DOHH2 (cell line): ENCODE measurements at regions not wholly inside any gene's neighbourhood (a gene's known extent, or its start where the extent isn't known, plus 50 kb on each side); places are given as distances from the start of the nearest gene placed in this dataset.

Source experiments
- H3F3A ChIP-seq: fragments of 200-600 bp; sonication (generic), shearing (Covaris generic); 2 replicates; pipeline ENCODE4 v1.6.0; 2016; ENCODE audit warnings: antibody characterized with exemption, mild to moderate bottlenecking; ENCODE audit not compliant: control insufficient read depth, insufficient read depth
- H3K27ac ChIP-seq: fragments of 200-600 bp; sonication (generic); 2 replicates; pipeline ENCODE4 v1.5.1; 2014; ENCODE audit warnings: low read depth, mild to moderate bottlenecking, low read length, moderate library complexity
- H3K27me3 ChIP-seq: fragments of 200-600 bp; sonication (generic); 2 replicates; pipeline ENCODE4 v1.6.1; 2014; ENCODE audit warnings: mild to moderate bottlenecking, low read length, mixed read lengths; ENCODE audit not compliant: control insufficient read depth
- H3K36me3 ChIP-seq: fragments of 200-600 bp; sonication (generic); 2 replicates; pipeline ENCODE4 v1.6.1; 2014; ENCODE audit warnings: mild to moderate bottlenecking, low read length, moderate library complexity, mixed read lengths; ENCODE audit not compliant: control insufficient read depth
- H3K4me1 ChIP-seq: fragments of 200-600 bp; sonication (generic); 2 replicates; pipeline ENCODE4 v1.6.1; 2014; ENCODE audit warnings: mild to moderate bottlenecking, low read length, mixed read lengths; ENCODE audit not compliant: control insufficient read depth
- H3K4me2 ChIP-seq: fragments of 200-600 bp; sonication (generic); 2 replicates; pipeline ENCODE4 v1.6.0; 2014; ENCODE audit warnings: mild to moderate bottlenecking, low read length, moderate library complexity
- H3K4me3 ChIP-seq: fragments of 200-600 bp; sonication (generic); 2 replicates; pipeline ENCODE4 v1.5.1; 2014; ENCODE audit warnings: mild to moderate bottlenecking, low read length, mixed read lengths
- H3K79me2 ChIP-seq: fragments of 200-600 bp; sonication (generic); 2 replicates; pipeline ENCODE4 v1.6.1; 2014; ENCODE audit warnings: mild to moderate bottlenecking, low read length, mixed read lengths; ENCODE audit not compliant: control insufficient read depth
- H3K9me2 ChIP-seq: fragments of 200-600 bp; sonication (generic); replicated peaks from 2 replicates; pipeline ENCODE4 v1.6.1; 2014; ENCODE audit warnings: mild to moderate bottlenecking, low read length, mixed read lengths; ENCODE audit not compliant: control insufficient read depth
- H3K9me3 ChIP-seq: fragments of 200-600 bp; sonication (generic); 2 replicates; pipeline ENCODE4 v1.6.1; 2014; ENCODE audit warnings: antibody characterized with exemption, low read length, mixed read lengths; ENCODE audit not compliant: control insufficient read depth, insufficient read depth
- H4K20me1 ChIP-seq: fragments of 200-600 bp; sonication (generic); 2 replicates; pipeline ENCODE4 v1.6.0; 2014; ENCODE audit warnings: low read depth, mild to moderate bottlenecking, antibody characterized with exemption, low read length, moderate library complexity; ENCODE audit not compliant: control insufficient read depth, insufficient read depth
- CTCF ChIP-seq: fragments of 200-600 bp; sonication (generic); IDR thresholded peaks from one replicate; pipeline ENCODE4 v1.5.1; 2014; ENCODE audit warnings: antibody characterized with exemption, mild to moderate bottlenecking, low read depth, low read length; ENCODE audit not compliant: poor library complexity, severe bottlenecking
- EZH2phosphoT487 ChIP-seq: fragments of 200-600 bp; sonication (generic); IDR thresholded peaks from 2 replicates; pipeline ENCODE4 v1.6.1; 2017; ENCODE audit warnings: borderline replicate concordance, mild to moderate bottlenecking, antibody characterized with exemption, low read length, moderate library complexity, mixed read lengths

GRCh38 chr4:115275615-115276014 is 162.2 kb upstream of the NDST4 start:
- H3K4me2 ChIP-seq: no peak overlapping the region
- peaks cover 37% of the 10 kb centered on the region for H3K4me1 ChIP-seq
- H4K20me1 ChIP-seq: no peaks in the 10 kb centered on the region
- no peaks in the 10 kb centered on the region for H3K79me2 ChIP-seq
- TF ChIP-seq EZH2phosphoT487: no peak
- TF ChIP-seq CTCF: no peak
- H3F3A ChIP-seq: peaks cover 2% of the 10 kb centered on the region; the same call in 1 of the 2 replicates
- no peak overlapping the region for H3K4me3 ChIP-seq
- peaks cover 25% of the 10 kb centered on the region; the same call in 1 of the 2 replicates for H3K9me3 ChIP-seq
- no peaks in the 10 kb centered on the region for H3K27me3 ChIP-seq
- H3K27ac ChIP-seq: peak overlapping the region; percentile 40
- H3K36me3 ChIP-seq: peaks cover 28% of the 10 kb centered on the region
- H3K9me2 ChIP-seq: no peaks in the 10 kb centered on the region

- H4K20me1 ChIP-seq: no peaks in the 10 kb centered on the region
- H3K9me3 ChIP-seq: peaks cover 28% of the 10 kb centered on the region; the same call in 1 of the 2 replicates
- no peak for TF ChIP-seq CTCF
- no peak for TF ChIP-seq EZH2phosphoT487
- H3F3A ChIP-seq: peaks cover 2% of the 10 kb centered on the region; the same call in 1 of the 2 replicates
- peaks cover 36% of the 10 kb centered on the region for H3K4me1 ChIP-seq
- H3K9me2 ChIP-seq: no peaks in the 10 kb centered on the region
- 0 out of 2 replicates have a peak overlapping the region, but pooled peaks have one; percentile 13 for H3K4me3 ChIP-seq
- H3K4me2 ChIP-seq: peak overlapping the region; percentile 31
- H3K27me3 ChIP-seq: no peaks in the 10 kb centered on the region
- peaks cover 28% of the 10 kb centered on the region for H3K36me3 ChIP-seq
- no peaks in the 10 kb centered on the region for H3K79me2 ChIP-seq
- peak overlapping the region; percentile 40 for H3K27ac ChIP-seq
Measured at GRCh38 chr4:115274545-115274944, 161.1 kb upstream of the NDST4 start.

GRCh38 chr4:115272594-115272993 is 159.2 kb upstream of the NDST4 start:
- H3K9me3 ChIP-seq: peaks cover 26% of the 10 kb centered on the region; the same call in 1 of the 2 replicates
- H4K20me1 ChIP-seq: no peaks in the 10 kb centered on the region
- peaks cover 22% of the 10 kb centered on the region for H3K36me3 ChIP-seq
- H3F3A ChIP-seq: peaks cover 2% of the 10 kb centered on the region; the same call in 1 of the 2 replicates
- no peaks in the 10 kb centered on the region for H3K79me2 ChIP-seq
- peaks cover 29% of the 10 kb centered on the region for H3K4me1 ChIP-seq
- no peak overlapping the region for H3K4me3 ChIP-seq
- TF ChIP-seq CTCF: no peak
- no peak for TF ChIP-seq EZH2phosphoT487
- no peaks in the 10 kb centered on the region for H3K9me2 ChIP-seq
- no peak overlapping the region for H3K27ac ChIP-seq
- H3K27me3 ChIP-seq: no peaks in the 10 kb centered on the region
- H3K4me2 ChIP-seq: no peak overlapping the region
